K562 (cell line): ENCODE measurements at regions not wholly inside any gene's neighbourhood (a gene's known extent, or its start where the extent isn't known, plus 50 kb on each side); places are given as distances from the start of the nearest gene placed in this dataset.

Source experiments
- ATAC-seq: fragments of 200-7000 bp; cut with Tn5 transposase; 3 replicates; pipeline ENCODE4 v1.9.1; 2020; ENCODE audit warnings: moderate library complexity
- BruUV-seq: library from RNA; stranded (reverse); fragments of 400-500 nt; replicated peaks from 2 replicates; lab custom pipeline; 2021; lab: Mats Ljungman, UMichigan
- CTCF ChIA-PET: fragments of 300-600 bp; formaldehyde crosslinking; extraction: SDS; loops from one replicate; lab custom pipeline; 2021; ENCODE audit warnings: low intra/inter-chr PET ratio; lab: Yijun Ruan, JAX
- POLR2A ChIA-PET: fragments of 300-600, 350-650 bp; sonication (Branson Sonifier 250); formaldehyde crosslinking; extraction: SDS; loops from one replicate; lab custom pipeline; 2021; ENCODE audit warnings: antibody characterized with exemption, inconsistent platforms; lab: Yijun Ruan, JAX
- DNase-seq, 4 experiments: peaks; one replicate each; pipeline versions ENCODE4 v3.0.0 to v3.0.0-alpha.2; 2011 to 2018; ENCODE audit warnings: low spot score in 3 of 4, mixed read lengths in 3 of 4; ENCODE audit errors: extremely low read depth in 1 of 4
- FAIRE-seq: peaks from 2 replicates; lab custom pipeline; 2011; peaks lifted over from hg19 to GRCh38; lab: Jason Lieb, UNC
- H2AFZ ChIP-seq: 2 replicates; pipeline ENCODE4 v1.6.0; 2011; ENCODE audit warnings: low read depth, low read length, control low read depth, inconsistent platforms
- H3K27ac ChIP-seq: fragments of 200-600 bp; 3 replicates; pipeline ENCODE4 v1.8.0; 2011; ENCODE audit warnings: low read depth, mild to moderate bottlenecking, control low read depth, inconsistent platforms, low read length, moderate library complexity, mixed read lengths; ENCODE audit errors: extremely low read depth
- H3K27me3 ChIP-seq, 2 experiments: fragments of 300-600 bp in 1 of 2; 2 replicates in 1 of 2; 3 replicates in 1 of 2; pipeline versions ENCODE4 v1.6.0 to v1.8.0; 2011; ENCODE audit warnings: inconsistent platforms in 2 of 2, low read length in 2 of 2, mild to moderate bottlenecking in 1 of 2, mixed read lengths in 1 of 2, moderate library complexity in 1 of 2; ENCODE audit not compliant: control insufficient read depth in 2 of 2, insufficient read depth in 2 of 2
- H3K36me3 ChIP-seq: fragments of 300-600 bp; 3 replicates; pipeline ENCODE4 v1.8.0; 2011; ENCODE audit warnings: mild to moderate bottlenecking, low read length, inconsistent platforms; ENCODE audit not compliant: control insufficient read depth, insufficient read depth
- H3K4me1 ChIP-seq, 2 experiments: fragments of 200-600 bp in 1 of 2; replicated peaks in 1 of 2; 2 replicates in 1 of 2; 3 replicates in 1 of 2; pipeline versions ENCODE4 v1.5.1 to v1.8.0; 2011; ENCODE audit warnings: inconsistent platforms in 2 of 2, low read length in 2 of 2, mild to moderate bottlenecking in 1 of 2, mixed read lengths in 1 of 2, moderate library complexity in 1 of 2; ENCODE audit not compliant: control insufficient read depth in 2 of 2, insufficient read depth in 2 of 2
- H3K4me2 ChIP-seq: 2 replicates; pipeline ENCODE4 v1.6.1; 2011; ENCODE audit warnings: low read length, control low read depth, inconsistent platforms, mixed read lengths; ENCODE audit not compliant: insufficient read depth
- H3K4me3 ChIP-seq: fragments of 200-600 bp; sonication (generic), shearing (Covaris generic); 2 replicates; pipeline ENCODE4 v1.5.1; 2016; ENCODE audit warnings: control low read depth, inconsistent platforms
- H3K79me2 ChIP-seq: fragments of 200-600 bp; 3 replicates; pipeline ENCODE4 v1.8.0; 2011; ENCODE audit warnings: low read length, inconsistent platforms; ENCODE audit not compliant: control insufficient read depth, insufficient read depth
- H3K9ac ChIP-seq, 2 experiments: 2 replicates each; pipeline versions ENCODE4 v1.6.0 to v1.6.1; 2011; ENCODE audit warnings: low read depth in 2 of 2, low read length in 2 of 2, control low read depth in 1 of 2, inconsistent platforms in 1 of 2, mild to moderate bottlenecking in 1 of 2, mixed read lengths in 1 of 2; ENCODE audit not compliant: insufficient read depth in 1 of 2
- H3K9me1 ChIP-seq: one replicate; pipeline ENCODE4 v1.6.0; 2011; ENCODE audit warnings: inconsistent platforms, mild to moderate bottlenecking, low read length, moderate library complexity; ENCODE audit not compliant: control insufficient read depth, insufficient read depth
- H3K9me3 ChIP-seq: replicated peaks from 2 replicates; pipeline ENCODE4 v1.5.1; 2011; ENCODE audit warnings: low read depth, low read length, inconsistent platforms; ENCODE audit not compliant: control insufficient read depth, insufficient read depth
- H4K20me1 ChIP-seq: replicated peaks from 2 replicates; pipeline ENCODE4 v1.6.1; 2011; ENCODE audit warnings: low read length, inconsistent platforms, mixed read lengths; ENCODE audit not compliant: control insufficient read depth, insufficient read depth
- CBFB ChIP-seq: sonication (generic); formaldehyde crosslinking; IDR thresholded peaks from 2 replicates; pipeline ENCODE4 v1.4.0; 2020; ENCODE audit warnings: mild to moderate bottlenecking, missing genetic modification reagents
- EP400 ChIP-seq: fragments of 450-650 bp; IDR thresholded peaks from 2 replicates; pipeline ENCODE4 v1.6.1; 2017; ENCODE audit warnings: antibody characterized with exemption, mild to moderate bottlenecking, moderate library complexity
- ETV6 ChIP-seq, 3 experiments: fragments of 150-350 bp in 1 of 3; sonication (generic) in 1 of 3; formaldehyde crosslinking in 1 of 3; IDR thresholded peaks; 2 replicates each; pipeline versions ENCODE4 v1.6.1 to v1.8.0; 2014 to 2022; ENCODE audit warnings: borderline replicate concordance in 2 of 3, low read depth in 2 of 3, antibody characterized with exemption in 1 of 3, low read length in 1 of 3, mild to moderate bottlenecking in 1 of 3, missing genetic modification reagents in 1 of 3
- KAT2B ChIP-seq: IDR thresholded peaks from one replicate; pipeline ENCODE4 v1.6.1; 2012; ENCODE audit warnings: low read depth, mild to moderate bottlenecking, control low read depth, inconsistent platforms, low read length, moderate library complexity
- MEF2A ChIP-seq: IDR thresholded peaks from 2 replicates; pipeline ENCODE4 v1.6.1; 2011; ENCODE audit warnings: low read depth, mild to moderate bottlenecking, low read length, moderate library complexity; ENCODE audit not compliant: control insufficient read depth
- NCOA2 ChIP-seq, 2 experiments: fragments of 450-650 bp; IDR thresholded peaks; 2 replicates each; pipeline ENCODE4 v1.6.1; 2018; ENCODE audit warnings: mild to moderate bottlenecking in 2 of 2, moderate library complexity in 1 of 2; ENCODE audit not compliant: partially characterized antibody in 2 of 2
- PHF8 ChIP-seq: fragments of 200-600 bp; sonication (generic); IDR thresholded peaks from 2 replicates; pipeline ENCODE4 v1.6.1; 2012; ENCODE audit warnings: mixed run types, mild to moderate bottlenecking, inconsistent platforms, low read length, moderate library complexity, borderline replicate concordance
- RAD21 ChIP-seq, 2 experiments: fragments of 250-450 bp in 1 of 2; fragments of 450-650 bp in 1 of 2; sonication (Bioruptor Pico) in 1 of 2; formaldehyde crosslinking in 1 of 2; IDR thresholded peaks in 1 of 2; conservative IDR thresholded peaks in 1 of 2; 2 replicates each; pipeline versions ENCODE4 v1.4.0 to v1.8.0; 2020 to 2022; ENCODE audit warnings: mild to moderate bottlenecking in 2 of 2, moderate library complexity in 1 of 2
- RHOXF2B ChIP-seq: fragments of 250-450 bp; sonication (Bioruptor Pico); conservative IDR thresholded peaks from 2 replicates; pipeline ENCODE4 v1.5.1; 2021
- SAFB ChIP-seq: fragments of 200-400 bp; formaldehyde crosslinking; IDR thresholded peaks from 2 replicates; pipeline ENCODE4 v1.6.1; 2017; ENCODE audit warnings: low read depth, low read length, borderline replicate concordance
- SRSF9 ChIP-seq: fragments of 200-400 bp; formaldehyde crosslinking; IDR thresholded peaks from 2 replicates; pipeline ENCODE4 v1.6.1; 2017; ENCODE audit warnings: low read depth, low read length, borderline replicate concordance
- SUPT5H ChIP-seq: fragments of 450-650 bp; IDR thresholded peaks from 2 replicates; pipeline ENCODE4 v1.6.1; 2016
- TAF7 ChIP-seq: fragments of 450-650 bp; IDR thresholded peaks from 2 replicates; pipeline ENCODE4 v1.6.1; 2016; ENCODE audit warnings: missing genetic modification characterization, missing compliant biosample characterization
- ZEB2 ChIP-seq: fragments of 450-650 bp; IDR thresholded peaks from 2 replicates; pipeline ENCODE4 v1.6.1; 2016
- ZNF668 ChIP-seq: fragments of 250-450 bp; sonication (Bioruptor Pico); IDR thresholded peaks from 2 replicates; pipeline ENCODE4 v1.8.0; 2022; ENCODE audit warnings: mild to moderate bottlenecking, inconsistent platforms
- ZNF76 ChIP-seq: fragments of 250-450 bp; sonication (Bioruptor Pico); IDR thresholded peaks from 2 replicates; pipeline ENCODE4 v1.4.0; 2020; ENCODE audit warnings: mild to moderate bottlenecking, moderate library complexity, borderline replicate concordance
- WGBS: fragments of 100-300 bp; shearing (Covaris generic); methylation state at CpG from one replicate; pipeline ENCODE4 v1.1.6; 2016; ENCODE audit warnings: low coverage, mixed read lengths; ENCODE audit not compliant: insufficient coverage; ENCODE audit errors: missing lambda C conversion rate; 5-methylcytosine and 5-hydroxymethylcytosine counted together
- in situ Hi-C: fragments of 300-500 bp; cut with MboI; formaldehyde crosslinking; loops from 4 replicates; pipeline ENCODE4 v1.15.0; 2018; ENCODE audit warnings: inconsistent platforms, mixed read lengths
- intact Hi-C: fragments of 100-400 bp; cut with micrococcal nuclease; formaldehyde crosslinking; loops from 2 replicates; pipeline ENCODE4 v1.14.2; 2022
- TF ChIP-seq, protein P1 (sequence below): sonication (generic); formaldehyde crosslinking; IDR thresholded peaks from 2 replicates; pipeline ENCODE4 v1.8.0; 2022; ENCODE audit warnings: missing genetic modification reagents, mild to moderate bottlenecking, moderate library complexity, borderline replicate concordance

DNA sequence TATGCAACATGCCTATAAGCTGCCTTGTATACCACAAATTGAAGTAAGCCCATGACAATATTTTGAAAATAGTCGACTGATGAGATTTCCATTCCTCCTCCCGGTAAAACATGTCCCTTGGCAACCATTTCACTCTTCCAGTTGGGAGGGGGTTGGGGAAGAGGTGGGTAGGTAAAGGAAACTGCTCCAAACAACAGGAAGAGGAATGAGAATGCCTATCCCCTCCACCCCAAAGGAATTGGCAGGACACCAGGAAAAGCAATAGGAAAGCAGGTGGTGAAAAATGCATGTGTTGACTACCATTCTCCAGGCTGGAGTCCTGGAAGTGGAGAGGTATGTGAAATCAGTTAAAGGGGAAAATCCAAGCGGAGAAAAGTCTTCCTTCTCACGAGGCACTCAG lies 455.9 kb upstream of the PSMD7 start:
- no TSS peak for BruUV-seq
- no peak for TF ChIP-seq MEF2A
- TF ChIP-seq SAFB = no peak
- TF ChIP-seq, all 486 proteins: peak for 0
- no peaks in the 10 kb centered on the region for H3K79me2 ChIP-seq
- in situ Hi-C loops (no loop called here), intact Hi-C loops (no loop called here)
- no peak overlapping the region for H3K4me2 ChIP-seq
- H3K9ac ChIP-seq = no peak overlapping the region
- H3K27me3 ChIP-seq = 0 out of 5 replicates have a peak, but pooled peaks cover 0 to 6% of the 10 kb centered on the region in 2 experiments
- H3K27ac ChIP-seq = no peak overlapping the region
- no peaks in the 10 kb centered on the region for H3K9me1 ChIP-seq
- ChIA-PET CTCF (no interaction called here), POLR2A (no interaction called here)
- H3K4me3 ChIP-seq = no peak overlapping the region
- DNase-seq (no peak), FAIRE-seq (no peak), ATAC-seq (no peak)
- H3K9me3 ChIP-seq = no peaks in the 10 kb centered on the region
- 0% methylated on average over 4 of the region's 4 CpGs for WGBS
- H3K4me1 ChIP-seq = no peaks in the 10 kb centered on the region
- H2AFZ ChIP-seq = no peak overlapping the region
- H3K36me3 ChIP-seq = no peaks in the 10 kb centered on the region
- H4K20me1 ChIP-seq = no peaks in the 10 kb centered on the region

DNA sequence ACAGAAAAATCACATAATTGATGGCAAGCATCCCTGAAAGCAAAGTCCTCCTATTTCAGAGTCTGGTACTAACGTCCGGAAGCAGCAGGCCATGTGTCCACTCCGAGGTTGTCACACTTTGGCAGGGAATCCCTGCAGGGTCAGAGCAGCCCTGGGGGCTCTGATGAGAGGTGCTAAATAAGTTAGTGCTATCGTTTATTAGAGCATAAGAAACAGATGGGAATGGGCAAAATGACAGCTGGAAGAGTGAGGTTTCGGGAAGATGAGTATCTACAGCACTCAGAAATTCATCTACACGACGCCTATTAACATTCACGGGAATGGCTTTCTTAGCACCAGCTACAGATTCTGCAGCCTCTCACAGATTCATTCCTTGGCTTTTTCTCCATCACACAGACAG lies 465.4 kb upstream of the PSMD7 start:
- no peak overlapping the region for H3K4me2 ChIP-seq
- no peaks in the 10 kb centered on the region for H3K36me3 ChIP-seq
- H2AFZ ChIP-seq = no peak overlapping the region
- H3K9ac ChIP-seq = no peak overlapping the region
- H3K27ac ChIP-seq = no peak overlapping the region
- TF ChIP-seq RAD21 (CRISPR knock-in tag; conservative IDR thresholded peaks at IDR 0.05 in 1 of 2, IDR thresholded peaks at IDR 0.05 in 1 of 2) (no peak), ETV6 (IDR thresholded peaks at IDR 0.05; ENCODE audit: borderline replicate concordance in 1 of 2, low read depth in 2 of 2, low read length in 1 of 2) (no peak), ETV6 (CRISPR knock-in tag; IDR thresholded peaks at IDR 0.05; ENCODE audit: borderline replicate concordance) (no peak), ZNF76 (CRISPR knock-in tag) (no peak), SRSF9 (no peak), RHOXF2B (CRISPR knock-in tag) (no peak), TAF7 (no peak), KAT2B (no peak), CBFB (no peak), PHF8 (no peak), ZEB2 (no peak), ZNF668 (CRISPR knock-in tag) (no peak), EP400 (no peak), NCOA2 (IDR thresholded peaks at IDR 0.05; ENCODE audit: partially characterized antibody in 2 of 2) (no peak), SUPT5H (no peak)
- TF ChIP-seq, protein P1, sequence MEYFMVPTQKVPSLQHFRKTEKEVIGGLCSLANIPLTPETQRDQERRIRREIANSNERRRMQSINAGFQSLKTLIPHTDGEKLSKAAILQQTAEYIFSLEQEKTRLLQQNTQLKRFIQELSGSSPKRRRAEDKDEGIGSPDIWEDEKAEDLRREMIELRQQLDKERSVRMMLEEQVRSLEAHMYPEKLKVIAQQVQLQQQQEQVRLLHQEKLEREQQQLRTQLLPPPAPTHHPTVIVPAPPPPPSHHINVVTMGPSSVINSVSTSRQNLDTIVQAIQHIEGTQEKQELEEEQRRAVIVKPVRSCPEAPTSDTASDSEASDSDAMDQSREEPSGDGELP = no peak
- intact Hi-C loops (no loop called here), in situ Hi-C loops (no loop called here)
- POLR2A ChIA-PET = no interaction called here
- H3K79me2 ChIP-seq = no peaks in the 10 kb centered on the region
- no peak for DNase-seq
- CTCF ChIA-PET = no interaction called here
- ATAC-seq = no peak
- no peaks in the 10 kb centered on the region for H3K27me3 ChIP-seq
- H4K20me1 ChIP-seq = no peaks in the 10 kb centered on the region
- H3K4me1 ChIP-seq = no peaks in the 10 kb centered on the region
- no peak overlapping the region for H3K4me3 ChIP-seq
- H3K9me3 ChIP-seq = no peaks in the 10 kb centered on the region
- no peak for FAIRE-seq
- no TSS peak for BruUV-seq
- WGBS = 1% methylated on average over 8 of the region's 8 CpGs
- H3K9me1 ChIP-seq = no peaks in the 10 kb centered on the region
